AG10803 (cell line): ENCODE measurements at regions not wholly inside any gene's neighbourhood (a gene's known extent, or its start where the extent isn't known, plus 50 kb on each side); places are given as distances from the start of the nearest gene placed in this dataset.
A peak's percentile ranks its signal among the peaks of the same experiment; 100 is the strongest.
"Not testable (repeated sequence)": the region's sequence is repeated elsewhere in the genome, so short reads cannot be mapped to it uniquely, and the experiment has no call there.

Experiments
- DNase-seq: peaks from one replicate; pipeline ENCODE4 v3.0.0; 2010; ENCODE audit warnings: low read depth
- H3K4me3 ChIP-seq: 2 replicates; pipeline ENCODE4 v1.5.1; 2011; ENCODE audit warnings: mild to moderate bottlenecking, low read length, control low read depth
- CTCF ChIP-seq: conservative IDR thresholded peaks from 2 replicates; pipeline ENCODE4 v1.5.1; 2011; ENCODE audit warnings: mild to moderate bottlenecking, low read length, control low read depth, inconsistent platforms

- no peak for TF ChIP-seq CTCF
- DNase-seq = no peak
- H3K4me3 ChIP-seq = no peak overlapping the region
These were observed 418.5 kb upstream of the BTBD3 start for GRCh38 chr20:11499101-11499634.

DNA sequence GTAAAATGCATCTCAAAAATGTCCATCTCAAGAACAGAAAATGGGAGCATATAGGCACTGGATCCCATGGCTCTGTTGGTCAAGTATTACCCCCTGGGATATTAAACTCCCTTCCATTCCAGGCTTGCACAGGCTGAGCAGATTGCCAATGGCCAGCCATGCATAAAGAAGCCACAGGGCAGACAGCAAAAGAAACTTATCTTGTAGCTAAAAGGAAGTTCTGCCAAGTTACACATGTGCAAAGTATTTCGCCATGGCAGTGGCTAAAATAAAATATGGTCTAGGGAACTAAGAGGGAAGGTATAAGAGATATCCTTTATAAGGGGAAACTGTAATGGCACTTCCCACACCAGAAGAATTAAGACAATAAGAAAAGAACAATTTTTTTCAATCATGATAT, 415.6 kb upstream of the BTBD3 start:
- TF ChIP-seq CTCF = no peak
- DNase-seq = peak; percentile 5
- no peak overlapping the region for H3K4me3 ChIP-seq

DNA sequence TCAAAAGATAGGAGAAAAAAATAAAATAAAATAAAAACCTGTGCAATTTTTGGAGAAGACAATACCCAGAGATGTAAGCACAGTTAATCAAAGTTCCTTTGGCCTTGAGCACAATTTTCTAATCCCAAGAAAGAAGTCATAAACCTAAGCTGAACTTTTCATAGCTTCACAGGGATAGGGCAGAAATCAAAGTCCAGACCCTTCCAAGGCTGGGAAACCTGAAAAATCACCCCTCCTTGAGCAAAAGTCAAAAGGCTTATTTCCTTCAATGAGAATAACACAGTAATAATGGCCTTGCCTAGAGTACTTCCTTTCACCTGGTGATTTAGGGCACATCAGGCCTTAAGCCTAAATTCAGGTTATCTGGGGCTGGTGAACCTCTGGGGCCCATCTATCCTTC, 415.0 kb upstream of the BTBD3 start:
- no peak for DNase-seq
- no peak for TF ChIP-seq CTCF
- H3K4me3 ChIP-seq = no peak overlapping the region

DNA sequence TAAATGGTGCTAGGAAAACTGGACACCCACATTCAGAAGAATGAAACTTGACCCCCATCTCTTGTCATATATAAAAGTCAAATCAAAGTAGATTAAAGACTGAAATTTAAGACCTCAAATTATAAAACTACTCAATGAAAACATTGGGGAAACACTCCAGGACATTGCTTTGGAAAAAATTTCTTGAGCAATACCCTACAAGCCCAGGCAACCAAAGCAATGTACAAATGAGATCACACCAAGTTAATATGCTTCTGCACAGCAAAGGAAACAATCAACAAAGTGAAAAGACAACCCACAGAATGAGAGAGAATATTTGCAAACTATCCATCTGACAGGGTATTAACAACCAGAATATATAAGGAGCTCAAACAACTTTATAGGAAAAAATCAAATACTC, 407.9 kb upstream of the BTBD3 start:
- no peak for TF ChIP-seq CTCF

DNA sequence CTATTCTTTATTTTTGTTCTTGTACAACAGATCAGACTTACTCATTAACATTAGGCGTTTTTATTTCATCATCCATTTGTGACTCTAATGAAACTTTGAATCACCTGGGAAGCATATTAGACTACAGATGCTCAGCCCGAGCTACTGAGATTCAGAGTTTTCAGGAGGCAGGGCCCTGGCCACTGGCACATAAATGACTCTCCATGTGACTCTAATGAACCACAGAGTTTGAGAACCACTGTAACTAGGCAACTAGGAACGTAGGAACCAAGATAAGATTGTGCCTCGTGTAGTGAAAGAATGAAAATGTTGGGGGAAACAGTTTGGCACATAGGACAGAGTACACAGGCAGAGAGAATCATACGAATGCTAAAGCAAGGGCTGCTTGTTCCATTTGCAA, 405.9 kb upstream of the BTBD3 start:
- no peak overlapping the region for H3K4me3 ChIP-seq
- no peak for DNase-seq
- no peak for TF ChIP-seq CTCF

More for the DNA sequence above, 407.9 kb upstream of the BTBD3 start:
- no peak for DNase-seq
- H3K4me3 ChIP-seq = no peak overlapping the region

GRCh38 chr20:11513241-11513745, 404.4 kb upstream of the BTBD3 start:
- DNase-seq, H3K4me3 ChIP-seq: not testable (repeated sequence)

DNA sequence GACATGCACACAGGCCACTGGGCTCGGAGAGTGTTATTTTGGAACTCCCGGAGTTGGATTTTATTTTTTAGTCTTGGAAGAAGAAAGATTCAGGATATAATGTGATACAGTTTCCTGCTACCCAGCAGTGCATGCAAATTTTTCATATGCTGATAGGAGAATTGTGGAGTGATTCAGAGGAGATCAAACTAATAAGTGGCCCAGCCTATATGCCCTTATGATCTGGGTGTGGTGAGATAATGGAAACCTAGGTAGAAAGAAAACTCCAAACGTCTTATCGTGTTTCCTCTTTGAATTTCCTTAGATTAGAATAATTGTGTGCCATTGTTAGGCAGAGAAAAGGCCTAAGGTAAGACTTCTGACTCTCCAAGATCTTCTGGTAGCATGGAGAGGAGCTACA, 401.2 kb upstream of the BTBD3 start:
- TF ChIP-seq CTCF = no peak
- DNase-seq = no peak
- H3K4me3 ChIP-seq = no peak overlapping the region

GRCh38 chr20:11520596-11520995, 397.1 kb upstream of the BTBD3 start:
- H3K4me3 ChIP-seq = no peak overlapping the region
- no peak for TF ChIP-seq CTCF
- no peak for DNase-seq
